ENCODE measurements at regions not wholly inside any gene's neighbourhood (a gene's known extent, or its start where the extent isn't known, plus 50 kb on each side); places are given as distances from the start of the nearest gene placed in this dataset.

- TF ChIP-seq TAF1 (IDR thresholded peaks at IDR 0.05; ENCODE audit: borderline replicate concordance, low read depth, low read length) (no peak), POLR2AphosphoS5 (IDR thresholded peaks at IDR 0.05; ENCODE audit: low read depth, low read length) (no peak)
These were observed 411.2 kb downstream of the MID1IP1 start for GRCh38 chrX:39212456-39212855.

All from GM12892 (cell line).